Duodenal mucosa (tissue), 2 donors: ENCODE measurements at regions not wholly inside any gene's neighbourhood (a gene's known extent, or its start where the extent isn't known, plus 50 kb on each side); places are given as distances from the start of the nearest gene placed in this dataset.

Experiments
- H3K27ac ChIP-seq: one replicate; pipeline ENCODE4 v1.7.0; 2013; ENCODE audit warnings: low read depth, low read length
- H3K27me3 ChIP-seq, 2 donors: one replicate each; pipeline ENCODE4 v1.7.0; 2013; ENCODE audit warnings: low read length in 2 of 2, control low read depth in 1 of 2; ENCODE audit not compliant: insufficient read depth in 2 of 2, control insufficient read depth in 1 of 2
- H3K36me3 ChIP-seq, 2 donors: one replicate each; pipeline ENCODE4 v1.7.0; 2013; ENCODE audit warnings: low read length in 2 of 2, control low read depth in 1 of 2; ENCODE audit not compliant: insufficient read depth in 2 of 2, control insufficient read depth in 1 of 2
- H3K4me1 ChIP-seq, 2 donors: one replicate each; pipeline ENCODE4 v1.7.0; 2013; ENCODE audit warnings: low read length in 2 of 2, control low read depth in 1 of 2; ENCODE audit not compliant: insufficient read depth in 2 of 2, control insufficient read depth in 1 of 2
- H3K4me3 ChIP-seq, 2 donors: one replicate each; pipeline ENCODE4 v1.7.0; 2013; ENCODE audit warnings: low read length in 2 of 2, low read depth in 1 of 2
- H3K9ac ChIP-seq, 2 donors: one replicate each; pipeline ENCODE4 v1.7.0; 2013; ENCODE audit warnings: low read length in 2 of 2, low read depth in 1 of 2
- H3K9me3 ChIP-seq, 2 donors: one replicate each; pipeline ENCODE4 v1.7.0; 2013; ENCODE audit warnings: low read length in 2 of 2, control low read depth in 1 of 2; ENCODE audit not compliant: control insufficient read depth in 1 of 2

DNA sequence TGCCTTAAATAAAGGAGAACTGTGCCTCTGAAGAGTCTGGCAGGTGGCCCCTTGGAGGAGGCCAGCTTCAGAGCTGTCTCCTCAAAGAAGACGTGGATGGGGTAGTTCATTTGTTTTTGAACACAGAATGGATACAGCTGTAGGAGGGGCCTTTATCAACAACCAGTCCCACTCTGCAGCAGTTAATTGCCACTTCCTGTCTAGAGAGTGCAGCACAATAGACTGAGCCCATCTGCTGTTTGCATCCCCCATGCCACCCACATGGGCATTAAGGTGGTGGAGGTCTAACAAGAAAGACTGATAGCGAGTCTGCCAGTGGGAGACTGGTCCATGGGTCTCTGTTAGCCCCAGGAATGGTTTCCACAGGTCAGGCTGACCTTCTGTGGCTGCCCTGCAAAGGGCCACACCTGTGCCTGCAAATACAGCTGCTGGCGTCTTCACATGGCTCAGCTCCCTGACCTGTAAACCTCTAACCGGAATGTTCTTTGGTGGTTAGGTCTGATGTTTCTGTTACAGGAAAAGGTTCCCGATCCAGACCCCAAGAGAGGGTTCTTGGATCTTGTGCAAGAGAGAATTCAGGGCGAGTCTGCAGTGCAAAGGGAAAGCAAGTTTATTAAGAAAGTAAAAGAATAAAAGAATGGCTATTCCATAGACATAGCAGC is 153.3 kb upstream of the ITGA6 start:
- Histone ChIP-seq H3K9ac (no peak overlapping the region), H3K36me3 (no peaks in the 10 kb centered on the region), H3K27me3 (no peaks in the 10 kb centered on the region), H3K27ac (no peak overlapping the region), H3K9me3 (peaks cover 0 to 6% of the 10 kb centered on the region in 2 donors), H3K4me1 (peaks cover 0 to 6% of the 10 kb centered on the region in 2 donors), H3K4me3 (no peak overlapping the region)

GRCh38 chr2:172275239-172275638 is 152.1 kb upstream of the ITGA6 start:
- Histone ChIP-seq H3K36me3 (no peaks in the 10 kb centered on the region), H3K27me3 (no peaks in the 10 kb centered on the region), H3K4me3 (no peak overlapping the region), H3K9me3 (peaks cover 0 to 6% of the 10 kb centered on the region in 2 donors), H3K4me1 (peaks cover 0 to 5% of the 10 kb centered on the region in 2 donors), H3K9ac (no peak overlapping the region), H3K27ac (no peak overlapping the region)

GRCh38 chr2:172276961-172277360 is 150.4 kb upstream of the ITGA6 start:
- H3K9me3 ChIP-seq, result peaks cover 0 to 6% of the 10 kb centered on the region in 2 donors
- H3K4me3 ChIP-seq, result no peak overlapping the region
- H3K9ac ChIP-seq, result no peak overlapping the region
- no peaks in the 10 kb centered on the region for H3K36me3 ChIP-seq
- no peaks in the 10 kb centered on the region for H3K27me3 ChIP-seq
- H3K27ac ChIP-seq, result no peak overlapping the region
- H3K4me1 ChIP-seq, result no peaks in the 10 kb centered on the region

GRCh38 chr2:172278667-172279066 is 148.7 kb upstream of the ITGA6 start:
- Histone ChIP-seq H3K9ac (no peak overlapping the region), H3K4me3 (no peak overlapping the region), H3K27ac (no peak overlapping the region), H3K4me1 (no peaks in the 10 kb centered on the region), H3K9me3 (peaks cover 0 to 6% of the 10 kb centered on the region in 2 donors), H3K27me3 (no peaks in the 10 kb centered on the region), H3K36me3 (no peaks in the 10 kb centered on the region)

GRCh38 chr2:172279214-172279613 is 148.2 kb upstream of the ITGA6 start:
- Histone ChIP-seq H3K9me3 (peaks cover 0 to 6% of the 10 kb centered on the region in 2 donors), H3K27me3 (no peaks in the 10 kb centered on the region), H3K4me1 (no peaks in the 10 kb centered on the region), H3K4me3 (no peak overlapping the region), H3K9ac (no peak overlapping the region), H3K27ac (no peak overlapping the region), H3K36me3 (no peaks in the 10 kb centered on the region)

- no peak overlapping the region for H3K4me3 ChIP-seq
- H3K9me3 ChIP-seq, result peaks cover 0 to 6% of the 10 kb centered on the region in 2 donors
- H3K27me3 ChIP-seq, result no peaks in the 10 kb centered on the region
- no peak overlapping the region for H3K9ac ChIP-seq
- no peaks in the 10 kb centered on the region for H3K36me3 ChIP-seq
- H3K4me1 ChIP-seq, result no peaks in the 10 kb centered on the region
- H3K27ac ChIP-seq, result no peak overlapping the region
Observed at GRCh38 chr2:172279813-172280212, 147.6 kb upstream of the ITGA6 start.

- no peak overlapping the region for H3K27ac ChIP-seq
Observed at GRCh38 chr2:172280571-172281361, 146.6 kb upstream of the ITGA6 start.

DNA sequence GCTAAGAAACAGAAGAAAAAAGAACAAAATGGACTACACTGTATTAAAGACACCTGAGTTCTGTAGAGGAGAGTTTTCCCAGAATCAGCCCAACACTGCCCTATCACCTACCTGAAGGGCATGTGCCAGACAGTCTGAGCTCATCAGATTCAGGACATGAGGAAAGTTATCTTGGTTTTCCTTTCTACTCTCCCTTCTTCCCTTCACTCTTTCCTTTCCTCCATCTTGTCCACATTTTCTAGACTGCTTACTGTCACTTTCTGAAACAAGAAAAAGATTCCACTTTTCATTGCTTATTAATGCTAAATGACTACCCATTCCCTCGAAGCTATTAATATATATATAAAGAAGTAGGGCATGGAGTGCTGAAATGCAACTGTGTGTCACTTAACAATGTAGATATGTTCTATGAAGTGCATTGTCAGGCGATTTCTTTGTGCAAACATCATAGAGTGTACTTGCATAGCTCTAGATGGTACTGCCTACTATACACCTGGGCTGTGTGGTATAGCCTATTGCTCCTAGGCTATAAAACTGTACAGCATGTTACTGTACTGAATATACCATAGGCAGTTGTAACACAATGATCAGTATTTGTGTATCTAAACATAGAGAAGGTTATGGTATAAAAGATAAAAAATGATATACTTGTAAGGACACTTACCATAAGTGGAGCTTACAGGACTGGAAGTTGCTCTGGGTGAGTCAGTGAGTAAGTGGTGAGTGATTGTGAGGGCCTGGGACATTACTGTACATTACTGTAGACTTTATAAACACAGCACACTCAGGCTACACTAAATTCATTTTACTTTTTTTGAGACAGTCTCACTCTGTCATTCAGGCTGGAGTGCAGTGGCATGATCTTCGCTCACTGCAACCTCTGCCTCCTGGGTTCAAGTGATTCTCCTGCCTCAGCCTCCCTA is 145.5 kb upstream of the ITGA6 start:
- peaks cover 0 to 5% of the 10 kb centered on the region in 2 donors for H3K9me3 ChIP-seq
- no peak overlapping the region for H3K9ac ChIP-seq
- no peak overlapping the region for H3K27ac ChIP-seq
- H3K36me3 ChIP-seq, result no peaks in the 10 kb centered on the region
- no peaks in the 10 kb centered on the region for H3K27me3 ChIP-seq
- H3K4me3 ChIP-seq, result no peak overlapping the region
- H3K4me1 ChIP-seq, result peaks cover 0 to 6% of the 10 kb centered on the region in 2 donors

More at GRCh38 chr2:172280571-172281361, 146.6 kb upstream of the ITGA6 start:
- Histone ChIP-seq H3K9ac (no peak overlapping the region), H3K9me3 (peaks cover 0 to 6% of the 10 kb centered on the region in 2 donors), H3K27me3 (no peaks in the 10 kb centered on the region), H3K4me1 (peaks cover 0 to 6% of the 10 kb centered on the region in 2 donors), H3K36me3 (no peaks in the 10 kb centered on the region), H3K4me3 (no peak overlapping the region)

DNA sequence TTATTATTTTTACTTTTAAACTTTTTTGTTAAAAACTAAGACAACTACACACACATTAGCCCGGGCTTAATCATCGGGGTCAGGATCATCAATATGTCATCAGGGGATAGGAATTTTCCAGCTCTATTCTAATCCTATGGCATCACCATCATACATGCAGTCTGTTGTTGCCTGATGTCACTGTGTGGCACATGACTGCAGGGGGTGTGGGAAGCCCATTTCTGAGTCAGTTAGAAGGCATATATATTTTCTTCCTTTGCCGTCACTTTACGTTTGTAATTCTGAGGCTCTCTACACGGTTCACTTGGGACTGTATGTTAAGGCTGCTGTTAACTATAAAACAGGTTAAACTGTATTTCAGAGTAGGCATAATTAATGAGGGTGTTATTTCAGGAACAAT is 144.4 kb upstream of the ITGA6 start:
- Histone ChIP-seq H3K36me3 (no peaks in the 10 kb centered on the region), H3K27me3 (no peaks in the 10 kb centered on the region), H3K9ac (no peak overlapping the region), H3K9me3 (no peaks in the 10 kb centered on the region), H3K4me3 (no peak overlapping the region), H3K4me1 (peaks cover 0 to 6% of the 10 kb centered on the region in 2 donors), H3K27ac (no peak overlapping the region)
